ENCODE measurements at regions not wholly inside any gene's neighbourhood (a gene's known extent, or its start where the extent isn't known, plus 50 kb on each side); places are given as distances from the start of the nearest gene placed in this dataset.

DNA sequence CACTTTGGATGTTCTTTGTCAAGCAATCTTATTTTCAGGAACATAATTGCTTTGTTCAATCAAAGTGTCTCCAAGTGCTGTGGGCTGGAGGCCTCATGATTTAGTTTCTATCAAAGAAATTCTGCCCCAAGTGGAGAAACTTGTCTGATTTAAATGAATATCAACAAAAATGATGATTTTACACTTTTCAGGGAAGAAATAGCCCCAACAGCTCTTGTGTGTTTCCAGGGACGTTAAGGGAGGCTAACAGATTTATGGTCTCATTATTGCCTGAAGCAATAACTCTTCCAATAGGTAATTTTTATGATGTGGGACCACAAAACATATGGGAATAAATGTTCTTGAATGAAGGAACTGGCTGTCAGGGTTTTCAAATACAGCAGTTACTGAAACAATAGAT, 699.1 kb downstream of the FAM181B start:
- Histone ChIP-seq H3K18ac (ENCODE audit: low read depth, low read length) (no peak overlapping the region), H3K4me3 (ENCODE audit: insufficient read depth, low read depth, low read length) (no peak overlapping the region), H2BK20ac (ENCODE audit: low read depth, low read length) (no peak overlapping the region), H2BK15ac (ENCODE audit: low read depth, low read length) (no peak overlapping the region), H3K9ac (ENCODE audit: low read depth, low read length) (no peak overlapping the region), H2AFZ (replicated peaks; ENCODE audit: low read length, poor library complexity) (no peak overlapping the region), H3K27me3 (ENCODE audit: control insufficient read depth, insufficient read depth, low read length) (no peaks in the 10 kb centered on the region), H3K9me1 (ENCODE audit: insufficient read depth, low read length) (no peaks in the 10 kb centered on the region), H2BK5ac (ENCODE audit: low read depth, low read length, poor library complexity, severe bottlenecking) (no peak overlapping the region), H3K23ac (ENCODE audit: low read depth, low read length) (no peak overlapping the region), H3K4me2 (ENCODE audit: low read depth, low read length) (no peak overlapping the region), H2AK9ac (replicated peaks; ENCODE audit: low read depth, low read length, poor library complexity) (no peak overlapping the region), H3K56ac (ENCODE audit: extremely low read depth, insufficient read depth, low read length) (no peak overlapping the region), H3K36me3 (ENCODE audit: control insufficient read depth, insufficient read depth, low read length) (no peaks in the 10 kb centered on the region), H4K8ac (ENCODE audit: low read depth in 2 of 2, low read length in 2 of 2) (no peak overlapping the region), H4K20me1 (ENCODE audit: insufficient read depth, low read length) (no peaks in the 10 kb centered on the region), H3K27ac (ENCODE audit: insufficient read depth, low read length) (no peak overlapping the region), H3K14ac (replicated peaks; ENCODE audit: low read depth, low read length) (no peak overlapping the region), H2AK5ac (ENCODE audit: low read depth, low read length) (no peak overlapping the region), H3K79me1 (ENCODE audit: low read depth in 1 of 2, low read length in 2 of 2) (no peaks in the 10 kb centered on the region), H3K9me3 (ENCODE audit: control insufficient read depth, insufficient read depth, low read length) (no peaks in the 10 kb centered on the region), H4K5ac (ENCODE audit: low read depth, low read length) (no peak overlapping the region), H4K91ac (ENCODE audit: insufficient read depth, low read depth, low read length) (no peak overlapping the region), H3K4ac (ENCODE audit: low read depth, low read length) (no peak overlapping the region), H2BK120ac (ENCODE audit: low read depth, low read length) (no peak overlapping the region), H3K4me1 (ENCODE audit: control insufficient read depth, insufficient read depth, low read length) (no peaks in the 10 kb centered on the region)
- ATAC-seq (ENCODE audit: low read depth): no peak
- CTCF ChIA-PET: no interaction called here
- BruUV-seq (replicated peaks): no TSS peak
- intact Hi-C loops (cut with micrococcal nuclease): no loop called here
- TF ChIP-seq, protein P1, sequence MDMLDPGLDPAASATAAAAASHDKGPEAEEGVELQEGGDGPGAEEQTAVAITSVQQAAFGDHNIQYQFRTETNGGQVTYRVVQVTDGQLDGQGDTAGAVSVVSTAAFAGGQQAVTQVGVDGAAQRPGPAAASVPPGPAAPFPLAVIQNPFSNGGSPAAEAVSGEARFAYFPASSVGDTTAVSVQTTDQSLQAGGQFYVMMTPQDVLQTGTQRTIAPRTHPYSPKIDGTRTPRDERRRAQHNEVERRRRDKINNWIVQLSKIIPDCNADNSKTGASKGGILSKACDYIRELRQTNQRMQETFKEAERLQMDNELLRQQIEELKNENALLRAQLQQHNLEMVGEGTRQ (IDR thresholded peaks at IDR 0.05; ENCODE audit: low read depth, low read length): no peak
- TF ChIP-seq MXI1 (IDR thresholded peaks at IDR 0.05; ENCODE audit: borderline replicate concordance, low read depth, low read length): no peak
- TF ChIP-seq RAD21 (IDR thresholded peaks at IDR 0.05; ENCODE audit: low read length): no peak
- no peak for TF ChIP-seq CHD1 (IDR thresholded peaks at IDR 0.05; ENCODE audit: low read depth, low read length)
- TF ChIP-seq BHLHE40 (IDR thresholded peaks at IDR 0.05; ENCODE audit: low read depth, low read length): no peak
- TF ChIP-seq RFX5 (IDR thresholded peaks at IDR 0.05; ENCODE audit: low read depth, low read length): no peak
- TF ChIP-seq SMC3 (IDR thresholded peaks at IDR 0.05; ENCODE audit: low read depth, low read length): no peak
- TF ChIP-seq MAZ (IDR thresholded peaks at IDR 0.05; ENCODE audit: borderline replicate concordance, low read depth, low read length): no peak
- no peak for TF ChIP-seq FOS (IDR thresholded peaks at IDR 0.05; ENCODE audit: low read depth, low read length)
- no peak for TF ChIP-seq POLR2A (IDR thresholded peaks at IDR 0.05; ENCODE audit: low read depth, low read length)
- TF ChIP-seq, protein P2, sequence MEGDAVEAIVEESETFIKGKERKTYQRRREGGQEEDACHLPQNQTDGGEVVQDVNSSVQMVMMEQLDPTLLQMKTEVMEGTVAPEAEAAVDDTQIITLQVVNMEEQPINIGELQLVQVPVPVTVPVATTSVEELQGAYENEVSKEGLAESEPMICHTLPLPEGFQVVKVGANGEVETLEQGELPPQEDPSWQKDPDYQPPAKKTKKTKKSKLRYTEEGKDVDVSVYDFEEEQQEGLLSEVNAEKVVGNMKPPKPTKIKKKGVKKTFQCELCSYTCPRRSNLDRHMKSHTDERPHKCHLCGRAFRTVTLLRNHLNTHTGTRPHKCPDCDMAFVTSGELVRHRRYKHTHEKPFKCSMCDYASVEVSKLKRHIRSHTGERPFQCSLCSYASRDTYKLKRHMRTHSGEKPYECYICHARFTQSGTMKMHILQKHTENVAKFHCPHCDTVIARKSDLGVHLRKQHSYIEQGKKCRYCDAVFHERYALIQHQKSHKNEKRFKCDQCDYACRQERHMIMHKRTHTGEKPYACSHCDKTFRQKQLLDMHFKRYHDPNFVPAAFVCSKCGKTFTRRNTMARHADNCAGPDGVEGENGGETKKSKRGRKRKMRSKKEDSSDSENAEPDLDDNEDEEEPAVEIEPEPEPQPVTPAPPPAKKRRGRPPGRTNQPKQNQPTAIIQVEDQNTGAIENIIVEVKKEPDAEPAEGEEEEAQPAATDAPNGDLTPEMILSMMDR (conservative IDR thresholded peaks at IDR 0.05; ENCODE audit: low read depth, low read length): no peak
- POLR2A ChIA-PET (ENCODE audit: unreplicated experiment): no interaction called here
- no peak for DNase-seq
- in situ Hi-C loops (cut with MboI; ENCODE audit: low sequenced_read_pairs): no loop called here
- dilution Hi-C loops (cut with HindIII; ENCODE audit: low sequenced_read_pairs, unreplicated experiment): no loop called here
- no CpG with 5 or more reads among the region's 1 CpG for WGBS, 2 experiments (ENCODE audit: extremely low coverage in 2 of 2, insufficient read length in 1 of 2)
